ENCODE measurements at regions not wholly inside any gene's neighbourhood (a gene's known extent, or its start where the extent isn't known, plus 50 kb on each side); places are given as distances from the start of the nearest gene placed in this dataset.
"Not testable (repeated sequence)": the region's sequence is repeated elsewhere in the genome, so short reads cannot be mapped to it uniquely, and the experiment has no call there.

- Histone ChIP-seq H3K27me3 (replicated peaks; ENCODE audit: control insufficient read depth, insufficient read depth, low read length) (no peaks in the 10 kb centered on the region; the same call in none of the 2 replicates), H3K36me3 (ENCODE audit: control insufficient read depth, insufficient read depth, low read length) (no peaks in the 10 kb centered on the region), H3K4me3 (replicated peaks; ENCODE audit: low read depth, low read length) (no peak overlapping the region)
- DNase-seq (ENCODE audit: extremely low read depth, insufficient read length), result no peak
- TF ChIP-seq CTCF (IDR thresholded peaks at IDR 0.05; ENCODE audit: insufficient read depth, low read length, poor library complexity, severe bottlenecking), result no peak
Measured at GRCh38 chr2:16238786-16239185, 298.4 kb downstream of the MYCN start.

- TF ChIP-seq CTCF (IDR thresholded peaks at IDR 0.05; ENCODE audit: insufficient read depth, low read length, poor library complexity, severe bottlenecking), result no peak
- Histone ChIP-seq H3K4me3 (replicated peaks; ENCODE audit: low read depth, low read length) (no peak overlapping the region), H3K27me3 (replicated peaks; ENCODE audit: control insufficient read depth, insufficient read depth, low read length) (no peaks in the 10 kb centered on the region; the same call in none of the 2 replicates), H3K36me3 (ENCODE audit: control insufficient read depth, insufficient read depth, low read length) (no peaks in the 10 kb centered on the region)
- DNase-seq (ENCODE audit: extremely low read depth, insufficient read length), result no peak
Measured at GRCh38 chr2:16238001-16238761, 297.8 kb downstream of the MYCN start.

- DNase-seq (ENCODE audit: extremely low read depth, insufficient read length), result no peak
- no peak overlapping the region for H3K4me3 ChIP-seq (replicated peaks; ENCODE audit: low read depth, low read length)
- no peaks in the 10 kb centered on the region for H3K36me3 ChIP-seq (ENCODE audit: control insufficient read depth, insufficient read depth, low read length)
- TF ChIP-seq CTCF (IDR thresholded peaks at IDR 0.05; ENCODE audit: insufficient read depth, low read length, poor library complexity, severe bottlenecking), result no peak
- no peaks in the 10 kb centered on the region; the same call in none of the 2 replicates for H3K27me3 ChIP-seq (replicated peaks; ENCODE audit: control insufficient read depth, insufficient read depth, low read length)
Measured at GRCh38 chr2:16235747-16236146, 295.4 kb downstream of the MYCN start.

DNA sequence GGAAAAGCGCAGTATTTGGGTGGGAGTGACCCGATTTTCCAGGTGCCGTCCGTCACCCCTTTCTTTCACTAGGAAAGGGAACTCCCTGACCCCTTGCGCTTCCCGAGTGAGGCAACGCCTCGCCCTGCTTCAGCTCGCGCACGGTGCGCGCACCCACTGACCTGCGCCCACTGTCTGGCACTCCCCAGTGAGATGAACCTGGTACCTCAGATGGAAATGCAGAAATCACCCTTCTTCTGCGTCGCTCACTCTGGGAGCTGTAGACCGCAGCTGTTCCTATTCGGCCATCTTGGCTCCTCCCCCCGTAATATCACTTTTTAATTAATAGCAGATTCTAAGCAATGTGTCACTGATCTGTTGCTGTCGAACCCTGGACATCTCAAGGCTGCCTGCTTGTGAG, 294.9 kb downstream of the MYCN start:
- H3K4me3 ChIP-seq (replicated peaks; ENCODE audit: low read depth, low read length); H3K27me3 ChIP-seq (replicated peaks; ENCODE audit: control insufficient read depth, insufficient read depth, low read length): not testable (repeated sequence)

DNA sequence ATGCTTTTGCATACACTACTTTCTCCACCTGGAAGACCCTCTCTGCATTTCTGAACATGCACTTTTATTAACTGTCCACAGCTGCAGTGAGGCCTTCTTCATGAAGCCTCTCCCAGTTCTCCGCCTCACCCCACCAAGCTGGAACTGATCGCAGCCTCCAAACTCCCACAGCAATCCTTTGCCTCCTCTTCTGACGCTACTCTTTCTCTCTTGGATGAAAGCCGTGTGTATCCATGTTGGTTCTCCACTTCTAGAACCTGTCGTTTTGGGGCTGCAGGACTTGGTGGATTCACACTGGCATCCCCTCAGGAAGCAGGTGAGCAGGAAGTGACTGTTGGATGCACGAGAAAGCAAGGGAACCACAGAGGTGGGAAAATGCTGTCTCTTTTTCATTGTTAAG, 288.6 kb downstream of the MYCN start:
- no peak for DNase-seq (ENCODE audit: extremely low read depth, insufficient read length)
- H3K36me3 ChIP-seq (ENCODE audit: control insufficient read depth, insufficient read depth, low read length), result no peaks in the 10 kb centered on the region
- no peak for TF ChIP-seq CTCF (IDR thresholded peaks at IDR 0.05; ENCODE audit: insufficient read depth, low read length, poor library complexity, severe bottlenecking)
- no peak overlapping the region for H3K4me3 ChIP-seq (replicated peaks; ENCODE audit: low read depth, low read length)
- H3K27me3 ChIP-seq (replicated peaks; ENCODE audit: control insufficient read depth, insufficient read depth, low read length), result no peaks in the 10 kb centered on the region

More for the DNA sequence above, 294.9 kb downstream of the MYCN start:
- H3K36me3 ChIP-seq (ENCODE audit: control insufficient read depth, insufficient read depth, low read length); DNase-seq (ENCODE audit: extremely low read depth, insufficient read length): not testable (repeated sequence)

- H3K36me3 ChIP-seq (ENCODE audit: control insufficient read depth, insufficient read depth, low read length), result no peaks in the 10 kb centered on the region
Measured at GRCh38 chr2:16228471-16228870, 288.1 kb downstream of the MYCN start.

More at GRCh38 chr2:16228471-16228870, 288.1 kb downstream of the MYCN start:
- DNase-seq (ENCODE audit: extremely low read depth, insufficient read length), result no peak
- H3K4me3 ChIP-seq (replicated peaks; ENCODE audit: low read depth, low read length), result no peak overlapping the region
- H3K27me3 ChIP-seq (replicated peaks; ENCODE audit: control insufficient read depth, insufficient read depth, low read length), result no peaks in the 10 kb centered on the region; the same call in 1 of the 2 replicates
- TF ChIP-seq CTCF (IDR thresholded peaks at IDR 0.05; ENCODE audit: insufficient read depth, low read length, poor library complexity, severe bottlenecking), result no peak
